HG03095 (cell line): ENCODE measurements at regions not wholly inside any gene's neighbourhood (a gene's known extent, or its start where the extent isn't known, plus 50 kb on each side); places are given as distances from the start of the nearest gene placed in this dataset.

Experiments used
- ATAC-seq: cut with Tn5 transposase; IDR thresholded peaks from one replicate; pipeline ENCODE4 v1.9.1; 2021; ENCODE audit warnings: moderate library complexity; ENCODE audit not compliant: unreplicated experiment

DNA sequence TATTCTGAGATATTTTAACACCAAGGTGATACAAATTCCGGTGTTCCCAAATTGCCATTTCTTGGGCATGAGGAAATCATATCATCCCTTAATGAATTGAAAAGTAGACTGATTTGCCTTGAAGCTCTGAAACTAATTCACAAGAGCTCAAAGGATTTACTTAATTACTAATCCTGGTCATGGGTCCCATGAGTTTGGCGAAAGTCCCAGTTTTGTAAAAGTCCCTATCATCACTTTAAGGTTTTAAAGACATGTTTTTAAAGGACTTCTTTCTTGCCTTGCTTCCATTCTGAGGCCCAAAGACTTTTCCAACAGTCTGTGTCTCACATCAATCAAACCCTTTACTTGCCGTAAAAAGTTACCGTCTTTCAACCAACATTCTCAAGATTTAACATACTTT is 377.9 kb downstream of the DNAJB9 start:
- ATAC-seq, result no peak

DNA sequence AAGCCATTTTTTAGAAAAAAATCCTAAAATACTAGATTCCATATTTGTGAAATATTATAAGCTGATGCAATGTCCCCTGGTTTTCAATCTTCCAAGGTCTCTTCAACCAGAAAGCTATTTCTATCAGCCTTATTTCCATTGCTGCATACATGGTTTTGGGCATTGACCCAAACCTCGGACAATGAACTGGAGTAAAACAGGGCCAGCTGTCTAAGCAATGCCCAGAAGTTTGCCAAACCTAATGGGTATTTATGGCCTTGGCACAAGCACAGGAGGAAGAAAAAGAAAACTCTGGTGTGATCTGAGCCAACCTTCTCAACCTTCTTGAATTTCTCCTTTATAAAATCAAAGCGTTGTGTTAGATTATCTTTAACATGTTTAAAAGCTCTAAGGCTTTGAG is 402.3 kb downstream of the DNAJB9 start:
- ATAC-seq, result no peak

DNA sequence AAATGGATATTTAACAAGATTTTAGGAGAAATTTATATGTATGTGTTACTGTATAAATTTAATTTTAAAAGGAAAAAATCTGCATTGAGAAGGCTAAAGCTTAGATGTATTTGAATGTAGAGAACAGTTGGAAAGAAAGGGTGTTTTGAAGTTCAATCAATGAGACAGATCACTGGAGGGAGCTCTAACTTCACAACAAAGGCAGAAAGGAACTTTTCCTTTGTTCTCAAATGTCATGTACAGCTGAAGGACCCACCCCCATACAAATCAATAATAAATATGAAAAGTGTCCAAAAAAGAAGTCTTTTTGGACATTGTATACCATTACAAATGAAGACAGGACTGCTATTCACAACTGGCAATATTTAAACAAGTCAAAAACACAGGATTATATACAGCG is 403.4 kb downstream of the DNAJB9 start:
- no peak for ATAC-seq

DNA sequence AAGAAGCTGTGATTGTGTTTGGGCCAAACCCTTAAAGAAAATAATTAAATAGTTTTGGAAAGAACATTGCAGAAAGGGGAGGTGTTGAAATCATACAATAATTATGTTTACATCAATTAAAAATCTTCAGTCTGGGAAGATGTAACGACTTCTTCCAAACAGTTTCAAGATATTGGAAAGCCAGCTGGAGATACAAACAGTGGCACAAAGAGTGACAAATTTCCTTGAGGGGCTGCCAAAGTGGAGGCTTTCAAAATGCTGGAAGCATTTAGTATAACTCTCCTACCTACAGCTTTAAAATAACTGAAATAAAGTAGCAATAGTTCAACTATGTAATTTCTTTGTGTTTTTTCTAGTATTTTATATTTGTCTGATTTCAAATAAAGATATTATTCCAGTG is 405.0 kb downstream of the DNAJB9 start:
- ATAC-seq, result no peak

DNA sequence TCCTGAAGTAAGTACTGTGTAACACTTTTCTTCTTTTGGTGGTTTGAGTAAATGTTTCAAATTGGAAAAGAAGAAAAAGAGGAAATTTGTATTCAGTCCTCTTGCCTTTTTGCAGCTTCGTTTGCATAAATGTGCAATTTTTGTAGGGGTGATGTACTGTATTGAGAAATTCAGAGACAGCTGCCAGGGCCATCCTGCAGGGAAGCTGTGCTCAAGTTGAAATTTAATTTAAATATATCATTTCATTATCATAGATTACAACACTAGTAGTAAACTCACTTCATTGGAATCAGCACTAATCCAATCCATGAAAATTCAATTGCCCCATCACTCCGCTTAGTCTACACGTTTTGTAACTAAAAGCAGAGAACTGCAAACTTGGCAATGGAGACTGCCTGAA is 415.4 kb downstream of the DNAJB9 start:
- ATAC-seq, result no peak

DNA sequence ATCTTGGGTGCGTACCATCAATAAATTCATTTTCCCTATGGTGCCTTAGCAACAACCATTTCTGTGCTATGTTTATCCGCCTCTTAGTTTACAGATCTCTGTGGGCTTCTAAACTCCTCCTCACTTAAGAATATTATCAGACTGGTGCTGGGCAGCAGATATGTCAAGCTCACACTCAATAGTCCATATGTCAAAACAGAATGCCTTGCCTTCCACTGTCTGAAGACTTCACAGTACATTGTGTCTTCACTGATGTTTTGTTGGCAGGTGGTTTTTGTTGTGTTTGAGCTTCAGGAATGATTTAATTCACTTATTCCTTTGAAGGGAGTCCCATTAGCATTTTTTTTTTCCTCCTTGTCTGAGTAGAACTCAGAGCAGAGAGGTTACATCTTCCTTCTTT is 419.6 kb downstream of the DNAJB9 start:
- ATAC-seq, result no peak

DNA sequence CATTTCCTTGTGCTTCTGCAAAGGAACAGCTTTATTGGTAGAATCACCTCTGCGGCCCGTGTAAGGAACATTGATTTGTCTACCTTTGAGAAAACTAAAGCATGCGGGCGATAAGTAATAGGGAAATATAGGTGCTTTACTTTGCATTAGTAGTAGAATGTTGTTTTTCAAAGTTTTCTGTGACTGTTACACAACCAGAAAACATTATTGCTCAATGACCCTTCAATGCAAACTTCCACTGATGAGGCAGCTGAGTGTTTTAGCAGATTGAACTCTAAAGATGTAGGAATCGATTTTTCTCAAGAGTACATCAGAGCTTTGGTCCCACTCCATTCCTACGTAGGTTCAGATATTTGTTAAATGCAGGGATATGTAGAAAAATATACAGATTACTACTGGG is 427.8 kb downstream of the DNAJB9 start:
- ATAC-seq, result no peak

DNA sequence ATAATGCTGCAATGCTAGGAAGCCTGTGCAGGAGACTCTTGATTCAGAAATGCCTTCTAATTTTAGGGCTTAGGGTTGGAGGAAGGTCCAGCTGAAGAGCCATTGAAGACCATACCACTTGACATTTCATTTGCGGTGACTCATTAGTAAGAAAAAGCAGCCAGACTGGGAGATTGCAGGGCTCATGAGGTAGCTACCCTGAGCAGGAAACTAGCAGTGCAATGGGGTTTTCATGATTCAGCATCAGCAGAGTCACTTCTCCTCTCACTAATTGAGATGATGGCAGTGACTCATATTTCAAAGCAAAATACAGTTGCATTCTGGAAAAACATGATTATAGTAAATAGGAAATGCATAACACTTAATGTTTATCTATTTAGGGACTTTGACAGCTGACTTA is 434.1 kb downstream of the DNAJB9 start:
- ATAC-seq, result no peak

DNA sequence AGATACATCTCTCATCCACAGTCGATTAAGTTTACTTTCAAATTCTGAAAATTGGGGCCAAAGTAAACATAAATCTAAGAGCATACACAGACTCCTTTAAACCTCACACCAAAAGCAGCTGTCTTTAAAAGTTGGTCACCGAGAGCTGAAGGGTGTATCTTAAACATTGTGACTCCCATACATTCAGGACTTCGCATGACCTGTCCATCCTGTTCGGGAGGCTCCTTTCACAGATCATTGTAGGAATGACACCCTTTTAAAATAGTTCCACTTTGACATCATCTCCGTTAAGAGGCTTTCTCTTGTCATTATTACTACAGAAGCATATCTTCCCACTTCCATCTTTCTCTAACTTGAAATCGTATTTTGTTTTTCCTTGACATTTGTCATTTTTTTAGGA is 440.0 kb downstream of the DNAJB9 start:
- no peak for ATAC-seq

DNA sequence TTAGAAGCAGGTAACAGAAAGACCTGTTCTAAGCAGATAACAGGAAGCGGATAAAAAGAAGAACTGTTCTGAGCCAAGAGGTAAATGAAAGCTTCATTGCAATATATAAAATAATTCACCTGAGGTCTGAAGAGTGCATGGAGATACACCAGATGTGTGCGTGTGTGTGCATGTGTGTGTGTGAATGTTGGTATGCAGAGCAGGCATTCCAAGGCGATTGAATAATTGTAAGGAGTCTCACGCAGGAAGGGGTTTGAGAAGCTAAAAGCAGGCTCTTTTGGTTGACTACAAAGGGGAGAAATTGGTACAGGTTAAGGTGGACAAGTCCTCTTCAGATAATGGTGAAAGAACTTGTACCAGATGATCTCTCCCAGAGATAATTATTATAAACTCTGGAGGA is 450.6 kb downstream of the DNAJB9 start:
- ATAC-seq, result no peak

DNA sequence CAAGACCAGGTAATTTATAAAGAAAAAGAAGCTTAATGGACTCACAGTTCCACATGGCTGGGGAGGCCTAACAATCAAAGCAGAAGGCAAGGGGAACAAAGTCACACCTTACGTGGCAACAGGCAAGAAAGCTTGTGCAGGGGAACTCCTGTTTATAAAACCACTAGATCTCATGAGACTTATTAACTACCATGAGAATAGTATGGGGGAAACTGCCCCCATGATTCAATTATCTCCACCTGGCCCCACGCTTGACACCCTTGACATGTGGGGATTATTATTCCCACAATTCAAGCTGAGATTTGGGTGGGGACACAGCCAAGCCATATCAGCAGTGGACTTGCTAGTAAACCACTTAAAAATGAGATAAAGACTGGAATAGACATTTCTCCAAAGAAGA is 451.7 kb downstream of the DNAJB9 start:
- no peak for ATAC-seq

DNA sequence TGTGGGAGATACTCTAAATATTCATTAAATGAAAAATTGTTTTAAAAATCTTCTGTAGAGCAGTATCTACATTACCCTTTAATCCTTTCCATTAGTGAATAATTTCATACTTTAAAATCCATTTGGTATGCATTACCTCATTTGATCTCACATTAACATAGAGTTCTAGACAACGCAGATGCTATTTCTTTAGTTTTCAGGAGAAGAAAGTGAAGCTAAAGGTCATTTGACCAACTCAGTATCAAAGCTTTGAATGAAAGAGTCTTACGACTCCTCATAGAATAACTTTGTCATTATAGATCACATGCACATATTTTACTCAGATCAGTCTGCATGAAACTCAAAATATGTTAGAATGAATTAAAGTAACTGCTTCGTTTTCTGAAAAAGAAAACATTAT is 460.2 kb downstream of the DNAJB9 start:
- no peak for ATAC-seq

DNA sequence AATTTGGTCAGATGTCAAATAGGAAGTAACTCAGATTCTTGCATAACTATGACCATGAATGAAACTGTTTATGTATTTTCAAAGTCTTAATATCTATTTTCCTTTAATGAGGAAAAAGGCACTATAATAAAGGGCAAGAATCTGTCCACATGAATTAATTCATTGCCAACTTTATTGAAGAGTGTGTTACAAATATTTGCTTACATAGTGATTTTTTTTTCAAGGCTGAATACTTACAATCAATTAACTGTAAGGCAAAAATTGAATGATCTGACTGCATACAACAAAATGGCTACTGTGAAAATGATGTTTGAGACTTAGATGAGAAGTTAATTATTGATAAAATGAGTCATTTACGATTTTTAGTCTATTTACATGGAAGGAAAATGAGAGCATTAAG is 475.0 kb downstream of the DNAJB9 start:
- no peak for ATAC-seq

DNA sequence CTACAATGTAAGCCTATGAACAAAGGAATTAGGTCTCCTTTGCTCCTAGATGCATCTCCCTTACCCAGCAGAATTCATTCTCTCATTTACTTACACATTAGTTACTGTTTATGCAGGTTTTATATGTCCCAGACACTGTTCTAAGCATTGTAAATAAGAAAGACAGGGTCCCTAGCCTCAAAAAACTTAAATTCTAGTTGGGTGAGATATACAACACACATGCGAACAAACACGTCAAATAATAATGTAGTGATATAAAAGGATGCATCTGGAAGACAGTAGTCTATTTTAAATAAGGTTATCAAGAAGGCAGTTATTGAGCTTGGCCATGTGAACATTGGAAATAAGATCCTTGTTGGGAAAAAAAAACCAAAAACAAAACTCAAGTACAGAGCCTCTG is 479.7 kb downstream of the DNAJB9 start:
- no peak for ATAC-seq

DNA sequence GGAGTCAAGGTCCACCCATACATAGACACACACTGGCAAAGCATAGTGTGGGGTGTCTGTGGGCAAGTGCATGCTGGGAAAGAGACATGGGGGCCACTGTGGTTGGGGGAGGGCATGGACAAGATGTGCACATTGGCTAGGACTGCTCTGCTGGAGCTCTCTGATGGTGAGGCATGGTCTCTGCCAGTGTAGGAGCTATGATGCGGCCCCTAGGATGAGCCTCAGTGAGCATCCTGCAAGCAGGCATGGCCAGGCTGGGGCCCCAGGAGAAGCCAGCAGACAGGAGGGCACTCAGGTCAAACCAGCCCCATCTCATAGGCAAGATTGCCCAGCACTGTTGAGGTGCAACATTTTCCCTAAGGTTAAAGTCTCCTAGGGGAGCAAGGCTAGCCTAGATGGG is 489.4 kb downstream of the DNAJB9 start:
- no peak for ATAC-seq

DNA sequence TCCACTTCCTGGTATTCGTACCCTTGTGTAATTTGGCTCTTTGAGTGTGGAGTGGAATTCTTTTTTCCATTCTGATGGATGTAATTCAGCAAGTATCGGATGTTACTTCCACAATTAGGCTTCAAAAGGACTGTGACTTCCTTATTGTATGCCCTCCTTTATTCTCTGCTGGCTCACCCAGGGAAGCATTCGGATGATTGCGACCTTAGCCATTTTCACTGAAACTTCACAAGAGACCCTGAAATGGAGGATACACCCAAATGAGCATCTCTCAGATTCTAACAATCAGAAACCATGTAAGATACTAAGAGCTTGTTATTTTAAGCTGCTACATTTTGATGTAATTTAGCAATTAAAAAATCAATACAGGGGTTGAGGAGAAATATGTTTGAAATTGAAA is 493.1 kb downstream of the DNAJB9 start:
- ATAC-seq, result no peak

DNA sequence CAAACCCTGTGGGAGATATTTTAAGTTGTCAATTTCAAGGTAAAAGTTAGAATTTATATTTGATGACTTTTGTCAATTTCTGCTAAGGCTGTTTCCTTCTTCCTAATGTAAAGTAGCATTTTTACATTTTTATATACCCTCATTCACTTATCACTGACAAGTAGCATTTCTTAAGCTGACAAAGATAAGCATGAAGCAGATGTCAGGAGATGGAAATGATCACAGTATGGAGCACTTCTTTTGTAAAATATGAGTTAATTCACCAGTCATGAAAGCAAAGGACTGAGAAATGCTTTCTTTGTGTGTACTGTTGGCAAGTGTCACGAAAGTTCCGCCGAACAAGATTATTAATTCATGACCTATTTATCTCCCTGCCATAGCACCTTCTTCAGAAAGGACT is 503.9 kb downstream of the DNAJB9 start:
- no peak for ATAC-seq

DNA sequence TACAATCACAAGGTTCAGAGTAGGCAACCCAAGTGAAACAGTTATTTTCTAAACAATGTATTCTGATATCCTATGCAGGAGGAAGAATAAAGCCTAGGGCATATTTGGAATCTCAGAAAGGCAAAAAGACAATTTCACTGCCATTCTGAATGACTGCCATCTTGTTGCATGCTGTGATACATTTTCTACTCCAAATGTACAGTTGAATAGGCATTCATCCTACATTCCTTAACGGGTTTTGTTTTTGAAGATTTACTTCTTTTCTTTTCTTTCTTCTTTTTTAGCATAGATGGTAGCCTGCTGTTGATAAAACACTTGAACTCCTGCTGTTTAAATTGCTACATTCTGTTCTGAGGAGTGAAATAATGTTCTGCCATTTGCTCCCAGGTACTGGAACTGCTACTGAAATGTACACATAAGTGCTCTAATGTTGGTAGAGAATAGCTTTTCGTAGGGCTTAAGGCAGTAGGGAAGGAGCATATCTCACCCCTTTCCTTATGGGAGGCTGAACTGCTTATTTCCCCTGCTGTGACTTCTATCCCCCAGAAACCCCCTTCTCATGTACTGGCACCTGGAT is 506.8 kb downstream of the DNAJB9 start:
- ATAC-seq, result no peak

DNA sequence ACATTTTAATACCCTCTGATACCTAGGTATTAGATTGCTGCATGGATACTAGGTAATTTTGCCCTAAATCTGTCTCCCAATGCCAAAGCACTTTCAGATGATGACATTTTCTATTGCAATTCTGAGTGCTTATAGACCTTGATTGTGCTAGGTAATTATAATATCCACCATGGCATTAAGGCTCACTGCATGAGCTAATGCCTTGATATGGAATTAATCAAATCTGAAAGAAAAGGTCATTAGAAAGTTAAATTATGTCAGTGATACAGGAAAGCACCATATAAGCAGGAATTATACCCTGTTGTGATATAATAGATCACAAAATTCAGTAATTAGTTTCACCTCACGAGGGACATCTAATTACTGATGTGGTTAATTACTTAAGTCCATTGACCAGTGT is 521.4 kb downstream of the DNAJB9 start:
- no peak for ATAC-seq

DNA sequence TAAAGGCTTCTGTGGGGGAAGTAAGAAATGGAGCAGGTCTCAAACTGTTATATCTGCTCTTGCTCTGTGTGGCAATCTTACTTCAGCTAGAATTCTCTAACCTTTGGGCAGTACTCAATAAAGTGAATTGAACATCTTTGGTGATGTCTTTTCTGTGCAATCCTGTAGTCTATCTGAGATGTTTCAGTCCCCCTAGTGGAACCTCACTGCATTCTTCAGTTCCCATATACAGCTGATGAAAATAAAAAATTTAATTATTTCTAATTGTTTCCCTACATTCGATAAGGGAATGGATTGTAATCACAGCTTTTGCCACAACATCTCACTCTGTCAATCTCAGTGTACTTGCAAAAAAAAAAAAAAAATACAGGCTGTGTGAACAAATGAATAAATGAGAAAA is 522.6 kb downstream of the DNAJB9 start:
- ATAC-seq, result no peak

DNA sequence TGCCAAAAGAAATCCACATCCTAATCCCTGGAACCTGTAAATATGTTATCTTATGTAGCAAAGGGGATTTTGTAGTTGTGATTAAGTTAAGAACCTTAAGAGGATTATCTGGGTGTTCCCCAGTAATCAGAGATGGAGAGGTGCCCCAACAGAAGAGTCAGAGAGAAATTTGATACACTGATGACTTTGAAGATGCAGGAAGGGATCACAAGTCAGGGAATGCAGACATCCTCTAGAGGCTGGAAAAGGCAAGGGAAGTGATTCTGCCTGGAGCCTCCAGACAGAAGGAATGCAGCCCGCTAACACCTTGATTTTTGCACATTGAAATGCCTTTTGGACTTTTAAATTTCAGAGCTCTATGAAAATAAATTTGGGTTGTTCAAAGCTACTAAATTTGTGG is 531.7 kb downstream of the DNAJB9 start:
- ATAC-seq, result no peak

DNA sequence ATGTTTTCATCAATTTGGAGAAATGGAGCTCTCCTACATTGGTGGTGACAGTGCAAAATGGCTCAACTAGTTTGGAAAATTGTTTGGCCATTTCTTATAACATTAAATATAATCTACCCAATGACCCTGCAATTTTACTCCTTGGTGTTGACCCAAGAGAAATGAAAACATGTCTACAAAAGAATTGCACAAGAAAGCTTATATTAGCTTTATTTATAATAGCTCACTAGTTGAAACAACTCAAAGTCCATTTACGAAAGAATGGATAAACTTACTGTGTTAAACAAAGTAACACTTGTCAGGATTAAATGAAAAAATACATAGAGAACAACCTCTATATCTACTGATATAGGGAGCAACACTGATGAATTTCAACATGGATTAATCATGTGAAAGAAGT is 539.9 kb downstream of the DNAJB9 start:
- ATAC-seq, result no peak

DNA sequence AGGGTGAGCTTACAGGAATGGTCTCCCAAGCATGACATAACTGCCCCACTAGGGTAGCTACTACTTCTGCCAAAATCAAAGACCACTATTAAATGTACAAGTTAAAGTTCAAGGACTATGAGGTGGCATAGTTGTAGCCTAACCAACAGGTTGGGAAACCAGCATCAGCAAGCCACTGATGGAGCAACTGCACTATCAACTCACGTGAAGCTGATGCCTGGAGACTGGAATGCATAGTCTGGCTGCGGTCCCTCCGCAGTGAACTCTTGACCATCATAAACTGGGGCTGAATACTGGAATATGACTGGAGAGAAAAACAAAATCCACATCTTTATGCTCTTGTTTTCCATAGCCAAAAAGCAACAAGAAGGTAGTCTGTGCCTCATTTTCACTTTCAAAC is 541.4 kb downstream of the DNAJB9 start:
- ATAC-seq, result no peak
